HG03095 (cell line): ENCODE measurements at regions not wholly inside any gene's neighbourhood (a gene's known extent, or its start where the extent isn't known, plus 50 kb on each side); places are given as distances from the start of the nearest gene placed in this dataset.

Experiments used
- ATAC-seq: cut with Tn5 transposase; IDR thresholded peaks from one replicate; pipeline ENCODE4 v1.9.1; 2021; ENCODE audit warnings: moderate library complexity; ENCODE audit not compliant: unreplicated experiment

GRCh38 chr13:105345730-105346129 lies 1189.7 kb downstream of the EFNB2 start:
- ATAC-seq = no peak

GRCh38 chr13:105345131-105345530 lies 1190.3 kb downstream of the EFNB2 start:
- ATAC-seq = no peak

- no peak for ATAC-seq
Measured at GRCh38 chr13:105343134-105343806, 1192.2 kb downstream of the EFNB2 start.

GRCh38 chr13:105342281-105342820 lies 1193.1 kb downstream of the EFNB2 start:
- ATAC-seq = no peak

GRCh38 chr13:105341758-105342157 lies 1193.7 kb downstream of the EFNB2 start:
- ATAC-seq = no peak

GRCh38 chr13:105341256-105341655 lies 1194.2 kb downstream of the EFNB2 start:
- ATAC-seq = no peak

GRCh38 chr13:105340061-105340606 lies 1195.3 kb downstream of the EFNB2 start:
- ATAC-seq = no peak

GRCh38 chr13:105338773-105339172 lies 1196.7 kb downstream of the EFNB2 start:
- ATAC-seq = no peak

GRCh38 chr13:105338006-105338405 lies 1197.5 kb downstream of the EFNB2 start:
- no peak for ATAC-seq

GRCh38 chr13:105336706-105337576 lies 1198.5 kb downstream of the EFNB2 start:
- ATAC-seq = no peak

- ATAC-seq = no peak
Measured at GRCh38 chr13:105334211-105334610, 1201.3 kb downstream of the EFNB2 start.

GRCh38 chr13:105333416-105333815 lies 1202.0 kb downstream of the EFNB2 start:
- ATAC-seq = no peak

- ATAC-seq = no peak
Measured at GRCh38 chr13:105329359-105329758, 1206.1 kb downstream of the EFNB2 start.

- ATAC-seq = no peak
Measured at GRCh38 chr13:105328212-105328611, 1207.2 kb downstream of the EFNB2 start.

- ATAC-seq = no peak
Measured at GRCh38 chr13:105327581-105328126, 1207.8 kb downstream of the EFNB2 start.

- ATAC-seq = no peak
Measured at GRCh38 chr13:105319875-105320274, 1215.6 kb downstream of the EFNB2 start.

- ATAC-seq = no peak
Measured at GRCh38 chr13:105316731-105317130, 1218.7 kb downstream of the EFNB2 start.

GRCh38 chr13:105312906-105313305 lies 1222.6 kb downstream of the EFNB2 start:
- no peak for ATAC-seq

- no peak for ATAC-seq
Measured at GRCh38 chr13:105311094-105311493, 1224.4 kb downstream of the EFNB2 start.

- ATAC-seq = no peak
Measured at GRCh38 chr13:105307776-105308175, 1227.7 kb downstream of the EFNB2 start.

- ATAC-seq = no peak
Measured at GRCh38 chr13:105297839-105298238, 1237.6 kb downstream of the EFNB2 start.
